HepG2 (cell line): ENCODE measurements at regions not wholly inside any gene's neighbourhood (a gene's known extent, or its start where the extent isn't known, plus 50 kb on each side); places are given as distances from the start of the nearest gene placed in this dataset.

ENCODE experiments used
- ATAC-seq: fragments of 200-7000 bp; cut with Tn5 transposase; 3 replicates; pipeline ENCODE4 v1.9.1; 2020; ENCODE audit warnings: mild to moderate bottlenecking, moderate library complexity
- BruUV-seq: library from RNA; stranded (reverse); fragments of 400-500 nt; replicated peaks from 2 replicates; lab custom pipeline; 2021; lab: Mats Ljungman, UMichigan
- CTCF ChIA-PET: fragments of 300-600 bp; formaldehyde crosslinking; extraction: SDS; loops from one replicate; lab custom pipeline; 2021; ENCODE audit warnings: low total read pairs, inconsistent platforms, low intra/inter-chr PET ratio; lab: Yijun Ruan, JAX
- POLR2A ChIA-PET: fragments of 350-600 bp; sonication (Branson Sonifier 250); formaldehyde crosslinking; loops from one replicate; lab custom pipeline; 2020; ENCODE audit warnings: antibody characterized with exemption, inconsistent platforms; lab: Yijun Ruan, JAX
- DNase-seq: peaks from one replicate; pipeline ENCODE4 v3.0.0-alpha.2; 2015; ENCODE audit warnings: low spot score
- FAIRE-seq: peaks from 3 replicates; lab custom pipeline; 2011; peaks lifted over from hg19 to GRCh38; lab: Jason Lieb, UNC
- H2AFZ ChIP-seq: one replicate; pipeline ENCODE4 v1.6.1; 2011; ENCODE audit warnings: low read length, inconsistent platforms
- H3K27ac ChIP-seq: fragments of 300-600 bp; 3 replicates; pipeline ENCODE4 v1.8.0; 2011; ENCODE audit warnings: mixed run types, mild to moderate bottlenecking, mixed read lengths, low read length, inconsistent platforms; ENCODE audit not compliant: insufficient read depth; ENCODE audit errors: extremely low read length
- H3K27me3 ChIP-seq, 2 experiments: fragments of 200-600 bp in 1 of 2; 2 replicates in 1 of 2; 3 replicates in 1 of 2; pipeline versions ENCODE4 v1.6.0 to v1.8.0; 2011; ENCODE audit warnings: low read length in 2 of 2, mild to moderate bottlenecking in 2 of 2, moderate library complexity in 2 of 2, inconsistent platforms in 1 of 2; ENCODE audit not compliant: insufficient read depth in 2 of 2, control insufficient read depth in 1 of 2
- H3K36me3 ChIP-seq, 2 experiments: fragments of 200-600 bp in 1 of 2; replicated peaks in 1 of 2; 2 replicates in 1 of 2; 3 replicates in 1 of 2; pipeline versions ENCODE4 v1.5.1 to v1.8.0; 2011; ENCODE audit warnings: low read length in 2 of 2, inconsistent platforms in 1 of 2; ENCODE audit not compliant: insufficient read depth in 2 of 2, control insufficient read depth in 1 of 2
- H3K4me1 ChIP-seq: 2 replicates; pipeline ENCODE4 v1.5.1; 2012; ENCODE audit warnings: low read length, inconsistent platforms; ENCODE audit not compliant: insufficient read depth
- H3K4me2 ChIP-seq: 2 replicates; pipeline ENCODE4 v1.6.0; 2011; ENCODE audit warnings: low read depth, low read length, inconsistent platforms
- H3K4me3 ChIP-seq, 3 experiments: fragments of 200-600 bp in 1 of 3; sonication (generic), shearing (Covaris generic) in 1 of 3; replicated peaks in 1 of 3; 2 replicates each; pipeline ENCODE4 v1.5.1; 2011 to 2016; ENCODE audit warnings: low read length in 3 of 3, inconsistent platforms in 2 of 3, low read depth in 2 of 3, mild to moderate bottlenecking in 2 of 3, control low read depth in 1 of 3, mixed read lengths in 1 of 3; ENCODE audit not compliant: insufficient read depth in 1 of 3
- H3K79me2 ChIP-seq: one replicate; pipeline ENCODE4 v1.6.1; 2011; ENCODE audit warnings: low read length, inconsistent platforms; ENCODE audit not compliant: insufficient read depth
- H3K9ac ChIP-seq: 2 replicates; pipeline ENCODE4 v1.6.0; 2011; ENCODE audit warnings: mild to moderate bottlenecking, low read depth, low read length, inconsistent platforms; ENCODE audit not compliant: insufficient read depth
- H3K9me3 ChIP-seq: 2 replicates; pipeline ENCODE4 v1.5.1; 2012; ENCODE audit warnings: mild to moderate bottlenecking, low read length
- H4K20me1 ChIP-seq: 2 replicates; pipeline ENCODE4 v1.6.0; 2011; ENCODE audit warnings: inconsistent platforms, mild to moderate bottlenecking, low read length, moderate library complexity; ENCODE audit not compliant: insufficient read depth
- ELF4 ChIP-seq: sonication (generic); formaldehyde crosslinking; IDR thresholded peaks from 2 replicates; pipeline ENCODE4 v1.5.0; 2020; ENCODE audit warnings: missing genetic modification reagents, mild to moderate bottlenecking, moderate library complexity, borderline replicate concordance
- HHEX ChIP-seq: IDR thresholded peaks from 2 replicates; pipeline ENCODE4 v1.6.1; 2016; ENCODE audit warnings: control low read depth
- HNRNPK ChIP-seq: fragments of 200-400 bp; formaldehyde crosslinking; IDR thresholded peaks from 2 replicates; pipeline ENCODE4 v1.6.1; 2018; ENCODE audit warnings: low read length, low read depth, moderate library complexity, mild to moderate bottlenecking; ENCODE audit not compliant: poor library complexity, severe bottlenecking
- KDM5A ChIP-seq: fragments of 200-600 bp; sonication (generic); IDR thresholded peaks from 2 replicates; pipeline ENCODE4 v1.7.0; 2018; ENCODE audit warnings: antibody characterized with exemption, mild to moderate bottlenecking, low read length, borderline replicate concordance
- KLF6 ChIP-seq: IDR thresholded peaks from 2 replicates; pipeline ENCODE4 v1.8.0; 2016; ENCODE audit warnings: missing biosample characterization, missing genetic modification reagents
- MIXL1 ChIP-seq: IDR thresholded peaks from 2 replicates; pipeline ENCODE4 v1.6.1; 2016
- SNRNP70 ChIP-seq: fragments of 200-400 bp; formaldehyde crosslinking; IDR thresholded peaks from 2 replicates; pipeline ENCODE4 v1.6.1; 2017; ENCODE audit warnings: mild to moderate bottlenecking, low read depth, low read length, moderate library complexity
- TRIM24 ChIP-seq: sonication (generic); formaldehyde crosslinking; IDR thresholded peaks from 2 replicates; pipeline ENCODE4 v1.8.0; 2022; ENCODE audit warnings: mild to moderate bottlenecking, missing genetic modification reagents
- YEATS2 ChIP-seq: sonication (generic); formaldehyde crosslinking; IDR thresholded peaks from 2 replicates; pipeline ENCODE4 v1.4.0; 2020; ENCODE audit warnings: missing genetic modification reagents, borderline replicate concordance
- ZNF10 ChIP-seq: sonication (generic); formaldehyde crosslinking; IDR thresholded peaks from 2 replicates; pipeline ENCODE4 v1.4.0; 2020; ENCODE audit warnings: mild to moderate bottlenecking, low read depth, missing genetic modification reagents, borderline replicate concordance
- ZNF3 ChIP-seq: IDR thresholded peaks from 2 replicates; pipeline ENCODE4 v1.7.0; 2017; ENCODE audit warnings: inconsistent platforms
- ZNF598 ChIP-seq: sonication (generic); formaldehyde crosslinking; IDR thresholded peaks from 2 replicates; pipeline ENCODE4 v1.5.1; 2020; ENCODE audit warnings: mild to moderate bottlenecking, missing genetic modification reagents, borderline replicate concordance
- ZNF770 ChIP-seq: sonication (generic); formaldehyde crosslinking; IDR thresholded peaks from 2 replicates; pipeline ENCODE4 v1.5.0; 2020; ENCODE audit warnings: mild to moderate bottlenecking, missing genetic modification reagents
- ZSCAN12 ChIP-seq: sonication (generic); formaldehyde crosslinking; IDR thresholded peaks from 2 replicates; pipeline ENCODE4 v1.9.0; 2021; ENCODE audit warnings: mild to moderate bottlenecking, missing genetic modification reagents
- whole genome bisulfite sequencing: methylation state at CpG from one replicate; pipeline ENCODE4 v1.1.6; 2017; ENCODE audit warnings: low lambda C conversion rate; 5-methylcytosine and 5-hydroxymethylcytosine counted together
- in situ Hi-C: cut with HindIII; loops from 2 replicates; pipeline ENCODE4 v1.10.0; 2017; ENCODE audit warnings: low pct_unique_long_range_greater_than_20kb; ENCODE audit not compliant: extremely low pct_ligation_motif_present
- intact Hi-C: fragments of 100-400 bp; cut with micrococcal nuclease; formaldehyde crosslinking; loops from one replicate; pipeline ENCODE4 v1.10.0; 2022; ENCODE audit not compliant: unreplicated experiment
- TF ChIP-seq, protein P1 (sequence below): sonication (generic); formaldehyde crosslinking; IDR thresholded peaks from 2 replicates; pipeline ENCODE4 v1.4.0; 2020; ENCODE audit warnings: missing genetic modification reagents
- TF ChIP-seq, protein P2 (sequence below): sonication (generic); formaldehyde crosslinking; conservative IDR thresholded peaks from 2 replicates; pipeline ENCODE4 v1.8.0; 2022; ENCODE audit warnings: mild to moderate bottlenecking, moderate library complexity, missing genetic modification reagents

- in situ Hi-C loops = no loop called here
- DNase-seq (no peak), ATAC-seq (no peak), FAIRE-seq (no peak)
- WGBS = 7% methylated on average over 2 of the region's 2 CpGs
- TF ChIP-seq, protein P1, sequence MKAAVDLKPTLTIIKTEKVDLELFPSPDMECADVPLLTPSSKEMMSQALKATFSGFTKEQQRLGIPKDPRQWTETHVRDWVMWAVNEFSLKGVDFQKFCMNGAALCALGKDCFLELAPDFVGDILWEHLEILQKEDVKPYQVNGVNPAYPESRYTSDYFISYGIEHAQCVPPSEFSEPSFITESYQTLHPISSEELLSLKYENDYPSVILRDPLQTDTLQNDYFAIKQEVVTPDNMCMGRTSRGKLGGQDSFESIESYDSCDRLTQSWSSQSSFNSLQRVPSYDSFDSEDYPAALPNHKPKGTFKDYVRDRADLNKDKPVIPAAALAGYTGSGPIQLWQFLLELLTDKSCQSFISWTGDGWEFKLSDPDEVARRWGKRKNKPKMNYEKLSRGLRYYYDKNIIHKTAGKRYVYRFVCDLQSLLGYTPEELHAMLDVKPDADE (CRISPR knock-in tag) = no peak
- TF ChIP-seq TRIM24 = no peak
- TF ChIP-seq ELF4 = no peak
- no peak for TF ChIP-seq ZNF3 (CRISPR knock-in tag)
- Histone ChIP-seq H3K9me3 (peaks cover 22% of the 10 kb centered on the region; the same call in 1 of the 2 replicates), H3K27ac (no peak overlapping the region), H3K9ac (no peak overlapping the region), H3K4me1 (no peaks in the 10 kb centered on the region), H3K27me3 (no peaks in the 10 kb centered on the region), H2AFZ (no peak overlapping the region), H3K4me3 (no peak overlapping the region), H4K20me1 (no peaks in the 10 kb centered on the region), H3K79me2 (no peaks in the 10 kb centered on the region), H3K4me2 (no peak overlapping the region), H3K36me3 (no peaks in the 10 kb centered on the region)
- POLR2A ChIA-PET = no interaction called here
- no TSS peak for BruUV-seq
- CTCF ChIA-PET = no interaction called here
- intact Hi-C loops = no loop called here
Measured at GRCh38 chr2:122754561-122754960, 999.1 kb downstream of the TSN start.

GRCh38 chr2:122755281-122755780 lies 999.9 kb downstream of the TSN start:
- 33% methylated on average over 3 of the region's 3 CpGs for WGBS
- intact Hi-C loops (no loop called here), in situ Hi-C loops (no loop called here)
- Histone ChIP-seq H2AFZ (no peak overlapping the region), H3K9me3 (peaks cover 24% of the 10 kb centered on the region; the same call in 1 of the 2 replicates), H3K36me3 (no peaks in the 10 kb centered on the region), H3K9ac (no peak overlapping the region), H3K27ac (no peak overlapping the region), H3K4me3 (no peak overlapping the region), H3K4me2 (no peak overlapping the region), H3K4me1 (no peaks in the 10 kb centered on the region), H4K20me1 (no peaks in the 10 kb centered on the region), H3K27me3 (no peaks in the 10 kb centered on the region), H3K79me2 (no peaks in the 10 kb centered on the region)
- no TSS peak for BruUV-seq
- no peak for DNase-seq
- no peak for FAIRE-seq
- ChIA-PET CTCF (no interaction called here), POLR2A (no interaction called here)
- no peak for ATAC-seq
- no peak for TF ChIP-seq ZSCAN12 (CRISPR knock-in tag)
- no peak for TF ChIP-seq ZNF770
- TF ChIP-seq, protein P2, sequence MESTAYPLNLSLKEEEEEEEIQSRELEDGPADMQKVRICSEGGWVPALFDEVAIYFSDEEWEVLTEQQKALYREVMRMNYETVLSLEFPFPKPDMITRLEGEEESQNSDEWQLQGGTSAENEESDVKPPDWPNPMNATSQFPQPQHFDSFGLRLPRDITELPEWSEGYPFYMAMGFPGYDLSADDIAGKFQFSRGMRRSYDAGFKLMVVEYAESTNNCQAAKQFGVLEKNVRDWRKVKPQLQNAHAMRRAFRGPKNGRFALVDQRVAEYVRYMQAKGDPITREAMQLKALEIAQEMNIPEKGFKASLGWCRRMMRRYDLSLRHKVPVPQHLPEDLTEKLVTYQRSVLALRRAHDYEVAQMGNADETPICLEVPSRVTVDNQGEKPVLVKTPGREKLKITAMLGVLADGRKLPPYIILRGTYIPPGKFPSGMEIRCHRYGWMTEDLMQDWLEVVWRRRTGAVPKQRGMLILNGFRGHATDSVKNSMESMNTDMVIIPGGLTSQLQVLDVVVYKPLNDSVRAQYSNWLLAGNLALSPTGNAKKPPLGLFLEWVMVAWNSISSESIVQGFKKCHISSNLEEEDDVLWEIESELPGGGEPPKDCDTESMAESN (CRISPR knock-in tag) = no peak
- no peak for TF ChIP-seq MIXL1
- TF ChIP-seq ZNF598 (CRISPR knock-in tag) = no peak
- no peak for TF ChIP-seq SNRNP70
- no peak for TF ChIP-seq KLF6 (CRISPR knock-in tag)
- TF ChIP-seq ZNF10 (CRISPR knock-in tag) = no peak
- no peak for TF ChIP-seq YEATS2 (CRISPR knock-in tag)
- TF ChIP-seq HNRNPK = no peak
- TF ChIP-seq KDM5A = no peak
- TF ChIP-seq HHEX (CRISPR knock-in tag) = no peak
